GM19239 (cell line): ENCODE measurements at regions not wholly inside any gene's neighbourhood (a gene's known extent, or its start where the extent isn't known, plus 50 kb on each side); places are given as distances from the start of the nearest gene placed in this dataset.
"Not testable (repeated sequence)": the region's sequence is repeated elsewhere in the genome, so short reads cannot be mapped to it uniquely, and the experiment has no call there.

ENCODE experiments used
- DNase-seq: peaks from one replicate; pipeline ENCODE4 v3.0.0; 2011; ENCODE audit warnings: low spot score; ENCODE audit not compliant: insufficient read length
- FAIRE-seq: peaks from 2 replicates; lab custom pipeline; 2011; peaks lifted over from hg19 to GRCh38; lab: Jason Lieb, UNC

DNA sequence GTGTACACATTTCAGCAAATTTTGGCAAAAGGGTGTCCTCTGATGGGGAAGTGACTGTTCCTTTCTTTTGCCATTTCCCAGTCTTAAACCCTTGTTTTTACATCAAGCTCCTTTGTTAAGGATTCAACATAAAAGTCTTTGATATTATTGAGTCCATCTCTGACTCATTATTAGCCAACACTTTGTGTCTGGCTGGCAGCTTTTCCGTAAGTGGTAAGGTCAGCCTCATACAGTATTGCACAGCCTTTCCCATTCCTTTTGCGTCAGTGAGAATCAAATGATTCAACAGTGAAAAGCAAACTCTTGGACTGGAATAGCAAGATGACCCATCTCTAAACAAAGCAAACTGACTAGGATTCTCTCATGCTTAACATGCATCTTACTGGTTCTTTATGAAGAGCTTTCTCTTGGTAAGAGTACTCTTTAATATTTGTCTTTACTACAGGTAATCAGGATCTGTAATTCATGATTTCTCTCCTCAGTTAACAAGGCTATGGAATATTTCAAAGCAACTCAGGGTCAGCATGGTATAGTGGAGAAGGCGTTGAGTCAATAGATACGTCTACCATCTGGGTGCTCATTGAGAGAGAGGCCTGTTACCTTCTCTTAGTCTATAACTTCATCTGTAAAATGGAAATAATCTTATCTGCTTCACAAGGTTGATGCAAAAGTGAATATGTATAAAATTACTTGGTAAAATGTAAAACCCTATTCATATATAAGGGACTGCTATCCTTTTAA is 183.6 kb downstream of the PRL start:
- FAIRE-seq (no peak), DNase-seq (no peak)

DNA sequence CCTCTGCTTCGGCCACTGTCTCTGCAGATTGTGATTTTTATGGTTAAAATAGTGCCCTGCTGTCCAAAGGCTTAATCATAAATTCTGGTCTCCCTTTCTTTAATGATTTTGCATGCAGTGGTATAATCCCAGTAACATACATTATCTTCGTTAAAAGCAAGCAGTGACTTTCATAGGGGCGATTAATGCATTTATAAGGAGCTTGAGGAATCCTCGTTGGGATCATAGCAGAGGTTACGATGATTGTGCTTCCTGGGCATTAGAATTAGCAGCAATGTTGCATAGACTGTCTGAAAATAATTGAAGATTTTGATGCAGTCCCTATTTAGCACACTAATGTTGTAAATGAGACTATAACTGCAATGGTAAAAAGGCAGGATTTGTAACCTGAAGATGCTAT is 181.3 kb downstream of the PRL start:
- DNase-seq (no peak), FAIRE-seq (no peak)

DNA sequence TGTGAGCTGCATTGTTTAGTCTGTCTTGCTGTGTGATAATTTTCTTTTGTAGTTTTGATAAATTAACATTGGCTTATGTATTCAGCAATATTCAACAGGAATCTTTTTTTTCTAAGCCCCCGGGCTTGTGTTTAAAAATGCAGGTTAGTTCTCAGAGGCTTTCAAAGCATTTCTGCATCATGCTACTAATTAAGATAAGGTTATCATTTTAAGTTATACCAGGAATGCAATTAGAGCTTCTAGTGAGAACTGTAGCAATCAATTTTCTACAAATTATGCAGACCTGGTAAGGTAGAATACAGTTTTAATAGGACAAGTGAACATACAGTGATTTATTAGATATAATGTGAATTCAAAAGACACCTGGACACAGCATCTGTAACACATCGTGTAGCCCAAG is 179.2 kb downstream of the PRL start:
- FAIRE-seq (no peak), DNase-seq (no peak)

DNA sequence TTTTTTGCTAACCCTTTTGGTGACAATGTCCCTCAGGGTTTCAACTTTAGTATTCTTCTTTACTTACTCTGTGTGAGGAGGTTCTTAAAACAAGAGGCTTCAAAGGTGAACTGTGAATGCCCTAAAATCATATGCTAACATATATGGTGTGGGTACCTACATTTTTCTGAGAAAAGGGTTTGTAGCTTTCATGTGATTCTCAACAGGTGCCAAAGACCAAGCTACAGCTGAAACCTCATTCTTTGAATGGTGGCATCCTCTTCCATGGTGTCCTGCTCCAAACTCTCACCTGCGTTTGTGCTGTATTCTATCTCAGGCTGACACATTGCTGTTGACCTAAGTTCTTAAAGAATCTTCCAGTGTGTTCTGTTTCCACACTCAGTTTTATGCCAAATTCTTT is 177.3 kb downstream of the PRL start:
- no peak for FAIRE-seq
- no peak for DNase-seq

DNA sequence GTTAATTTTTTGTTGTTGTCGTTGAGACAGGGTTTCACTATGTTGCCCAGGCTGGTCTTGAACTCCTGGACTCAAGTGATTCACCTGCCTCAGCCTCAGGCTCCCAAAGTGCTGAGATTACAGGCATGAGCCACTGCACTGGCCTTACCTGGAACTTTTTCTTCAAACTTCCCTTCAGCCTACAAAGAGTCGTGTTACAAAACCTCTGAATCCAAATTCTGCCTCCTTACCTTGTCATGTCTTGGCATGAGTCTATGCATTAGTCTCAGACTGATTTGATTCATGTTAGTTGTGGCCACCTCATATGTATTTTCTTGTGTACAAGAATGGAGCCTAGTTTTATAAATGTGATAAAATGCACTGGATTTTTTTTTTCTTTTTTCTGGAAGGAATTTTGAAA is 172.1 kb downstream of the PRL start:
- FAIRE-seq, result no peak
- no peak for DNase-seq

DNA sequence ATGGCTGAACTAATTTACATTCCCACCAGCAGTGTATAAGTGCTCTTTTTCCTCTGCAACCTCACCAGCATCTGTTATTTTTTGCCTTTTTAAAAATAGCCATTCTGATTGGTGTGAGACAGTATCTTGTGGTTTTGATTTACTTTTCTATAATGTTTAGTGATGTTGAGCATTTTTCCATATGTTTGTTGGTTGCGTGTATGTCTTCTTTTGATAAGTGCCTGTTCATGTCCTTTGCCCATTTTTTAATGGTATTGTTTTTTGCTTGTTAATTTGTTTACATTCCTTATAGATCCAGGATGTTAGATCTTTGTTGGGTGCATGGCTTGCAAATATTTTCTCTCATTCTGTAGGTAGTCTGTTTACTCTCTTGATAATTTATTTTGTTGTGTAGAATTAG is 169.9 kb downstream of the PRL start:
- no peak for DNase-seq
- FAIRE-seq, result no peak

DNA sequence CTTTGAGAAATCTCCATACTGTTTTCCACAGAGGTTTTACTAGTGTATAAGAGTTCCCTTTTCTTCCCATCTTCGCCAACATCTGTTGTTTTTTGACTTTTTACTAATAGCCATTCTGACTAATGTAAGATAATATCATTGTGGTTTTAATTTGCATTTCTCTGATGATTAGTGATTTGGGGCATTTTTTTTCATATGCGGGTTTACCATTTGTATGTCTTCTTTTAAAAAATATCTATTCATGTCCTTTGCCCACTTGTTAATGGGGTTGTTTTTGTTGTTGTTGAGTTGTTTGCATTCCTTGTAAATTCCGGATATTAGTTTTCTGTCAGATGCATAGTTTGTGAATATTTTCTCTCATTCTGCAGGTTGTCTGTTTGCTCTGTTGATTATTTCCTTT is 167.1 kb downstream of the PRL start:
- FAIRE-seq (no peak), DNase-seq (no peak)

DNA sequence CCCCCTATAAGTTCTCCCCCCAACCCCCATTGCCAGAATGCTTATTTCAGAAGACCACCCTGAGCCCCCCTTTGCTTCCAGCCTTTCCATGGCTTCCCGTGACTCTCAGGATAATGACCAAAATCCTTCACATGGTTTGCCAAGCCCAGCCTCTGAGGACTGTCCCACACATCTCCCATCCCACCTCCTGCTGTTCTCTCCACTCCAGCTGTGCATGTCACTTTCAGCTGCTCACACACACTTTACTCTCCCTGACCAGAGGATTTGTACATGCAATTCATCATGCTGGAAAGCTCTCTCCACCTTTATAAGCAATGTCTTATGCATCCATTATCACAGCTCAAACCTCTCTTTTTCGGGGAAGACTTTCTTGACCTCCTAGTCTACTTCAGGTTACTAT is 164.2 kb downstream of the PRL start:
- no peak for DNase-seq
- FAIRE-seq, result no peak

DNA sequence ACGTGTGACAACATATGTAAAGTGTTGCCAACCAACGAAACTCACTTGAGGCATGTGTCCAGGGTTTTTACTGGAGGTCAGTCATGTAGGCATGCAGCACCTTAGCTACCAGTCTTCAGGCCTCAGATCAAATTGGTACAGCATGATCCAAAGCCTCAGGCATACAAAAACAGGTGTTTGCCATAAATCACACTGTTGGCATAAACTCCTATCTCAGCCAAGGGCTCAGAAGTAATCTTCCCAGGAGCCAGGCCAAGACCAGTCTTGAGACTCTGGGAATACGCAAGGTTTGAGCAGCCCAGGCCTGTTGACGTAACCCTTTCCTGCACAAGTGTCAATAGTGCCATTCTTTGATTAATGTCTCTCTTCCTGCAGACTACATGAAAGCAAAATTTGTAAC is 163.5 kb downstream of the PRL start:
- FAIRE-seq, result no peak

DNA sequence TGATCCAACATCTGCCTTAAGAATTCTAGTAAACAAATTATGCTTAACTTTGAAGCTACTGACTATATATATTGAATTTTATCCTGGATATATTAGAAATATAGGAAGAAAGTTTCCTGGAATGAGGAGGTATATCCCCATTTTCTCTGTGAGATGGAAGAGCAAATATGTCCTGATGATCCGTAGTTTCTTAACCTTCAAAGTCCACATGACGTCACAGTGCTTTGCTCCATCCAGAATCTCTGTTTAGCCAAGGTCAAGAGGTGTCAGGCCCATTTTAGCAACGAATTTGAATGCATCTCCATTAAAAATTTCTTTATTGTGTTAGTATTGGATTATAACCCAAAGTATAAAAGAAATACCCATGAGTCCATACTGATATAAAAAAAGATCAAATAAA is 162.5 kb downstream of the PRL start:
- FAIRE-seq, result no peak
- no peak for DNase-seq

More for the DNA sequence above, 163.5 kb downstream of the PRL start:
- DNase-seq, result no peak

DNA sequence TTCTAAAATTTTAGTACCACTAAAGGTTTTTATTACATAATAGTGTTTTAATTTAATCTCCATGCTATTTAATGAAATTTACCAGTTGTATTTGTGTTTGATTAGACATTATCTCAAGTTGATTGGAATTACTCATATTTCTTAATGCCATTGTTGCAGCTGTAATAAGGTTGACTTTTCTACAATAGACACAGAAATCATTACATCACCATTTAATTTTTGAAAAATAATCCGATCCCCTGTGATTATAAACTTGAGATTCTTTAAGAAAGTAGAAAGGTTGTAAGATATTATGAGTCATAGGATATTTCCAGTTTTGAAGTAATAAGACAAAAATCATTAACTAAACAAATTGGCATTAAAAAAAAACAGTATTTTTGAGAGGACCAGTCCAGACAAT is 161.4 kb downstream of the PRL start:
- no peak for FAIRE-seq
- DNase-seq, result no peak

DNA sequence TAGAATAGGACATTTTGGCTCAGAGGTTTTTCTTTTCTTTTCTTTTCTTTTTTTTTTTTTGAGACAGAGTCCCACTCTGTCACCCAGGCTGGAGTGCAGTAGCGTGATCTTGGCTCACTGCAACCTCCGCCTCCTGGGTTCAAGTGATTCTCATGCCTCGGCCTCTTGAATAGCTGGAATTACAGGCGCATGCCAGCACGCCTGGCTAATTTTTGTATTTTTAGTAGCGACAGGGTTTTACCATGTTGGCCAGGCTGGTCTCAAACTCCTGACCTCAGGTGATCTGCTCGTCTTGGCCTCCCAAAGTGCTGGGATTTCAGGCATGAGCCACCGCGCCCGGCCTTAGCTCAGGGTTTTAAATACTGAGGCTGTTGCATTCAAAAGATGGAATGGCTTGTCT is 156.1 kb downstream of the PRL start:
- DNase-seq, FAIRE-seq: not testable (repeated sequence)

DNA sequence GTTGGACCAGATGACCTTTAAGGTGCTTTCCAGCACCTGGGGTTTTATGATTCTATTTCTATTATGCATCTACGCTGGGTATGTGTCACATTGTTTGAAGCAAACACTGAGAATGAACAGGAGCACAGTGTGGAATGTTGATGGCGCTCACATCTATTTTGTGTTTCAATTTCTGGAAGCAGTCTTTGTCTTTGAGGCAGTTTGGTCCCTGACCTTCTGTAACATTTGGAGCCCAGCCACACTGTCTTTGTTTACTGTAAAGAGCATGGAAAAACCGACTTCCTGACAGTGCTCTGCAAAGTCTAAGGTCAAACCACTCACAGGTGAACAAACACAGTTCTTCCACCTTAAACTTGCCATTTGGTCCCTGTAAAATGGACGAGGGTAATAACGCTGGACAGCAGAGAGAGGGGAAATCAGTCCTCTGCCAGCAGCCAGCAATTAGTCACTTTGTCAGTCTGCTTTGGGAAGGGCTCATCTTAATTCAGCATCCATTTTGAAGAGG is 155.5 kb downstream of the PRL start:
- FAIRE-seq (no peak), DNase-seq (no peak)

DNA sequence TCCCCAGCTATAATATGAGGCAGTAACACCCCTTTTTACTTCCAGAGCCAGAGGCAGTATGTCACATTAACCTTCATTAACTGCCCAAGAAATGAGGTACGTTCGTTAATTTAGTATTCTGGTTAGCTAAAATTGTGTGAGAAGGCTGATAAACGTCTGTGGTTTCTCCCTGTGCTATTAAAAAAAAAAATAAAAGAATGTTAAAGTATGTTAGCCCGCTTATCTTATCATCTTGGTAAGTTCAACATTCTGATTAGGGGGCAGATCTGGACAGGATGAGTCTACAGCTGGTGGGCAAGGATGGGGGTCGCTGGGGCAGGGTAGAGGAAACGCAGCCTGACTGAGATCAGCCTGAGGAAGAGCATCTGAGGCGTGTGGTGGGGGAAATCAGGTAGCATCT is 154.0 kb downstream of the PRL start:
- DNase-seq (no peak), FAIRE-seq (no peak)

DNA sequence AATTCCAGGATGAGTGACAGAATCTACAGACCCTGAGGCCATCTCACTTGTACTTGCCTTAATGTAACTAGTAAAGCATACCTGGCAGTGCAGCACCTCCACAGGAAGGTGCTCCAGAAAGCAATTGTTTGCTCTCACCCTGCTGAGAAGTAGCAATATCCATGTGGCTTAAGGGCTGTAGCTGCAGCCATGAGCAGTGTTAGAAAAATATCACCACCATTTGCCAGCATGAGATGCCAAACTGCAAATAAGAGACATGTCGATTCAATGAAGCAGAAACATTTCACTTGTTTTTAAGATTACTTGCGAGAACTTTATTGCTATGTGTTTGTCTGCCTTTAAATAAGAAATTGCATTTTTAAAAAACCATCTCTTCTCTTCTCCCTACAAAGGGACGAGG is 151.5 kb downstream of the PRL start:
- no peak for FAIRE-seq

DNA sequence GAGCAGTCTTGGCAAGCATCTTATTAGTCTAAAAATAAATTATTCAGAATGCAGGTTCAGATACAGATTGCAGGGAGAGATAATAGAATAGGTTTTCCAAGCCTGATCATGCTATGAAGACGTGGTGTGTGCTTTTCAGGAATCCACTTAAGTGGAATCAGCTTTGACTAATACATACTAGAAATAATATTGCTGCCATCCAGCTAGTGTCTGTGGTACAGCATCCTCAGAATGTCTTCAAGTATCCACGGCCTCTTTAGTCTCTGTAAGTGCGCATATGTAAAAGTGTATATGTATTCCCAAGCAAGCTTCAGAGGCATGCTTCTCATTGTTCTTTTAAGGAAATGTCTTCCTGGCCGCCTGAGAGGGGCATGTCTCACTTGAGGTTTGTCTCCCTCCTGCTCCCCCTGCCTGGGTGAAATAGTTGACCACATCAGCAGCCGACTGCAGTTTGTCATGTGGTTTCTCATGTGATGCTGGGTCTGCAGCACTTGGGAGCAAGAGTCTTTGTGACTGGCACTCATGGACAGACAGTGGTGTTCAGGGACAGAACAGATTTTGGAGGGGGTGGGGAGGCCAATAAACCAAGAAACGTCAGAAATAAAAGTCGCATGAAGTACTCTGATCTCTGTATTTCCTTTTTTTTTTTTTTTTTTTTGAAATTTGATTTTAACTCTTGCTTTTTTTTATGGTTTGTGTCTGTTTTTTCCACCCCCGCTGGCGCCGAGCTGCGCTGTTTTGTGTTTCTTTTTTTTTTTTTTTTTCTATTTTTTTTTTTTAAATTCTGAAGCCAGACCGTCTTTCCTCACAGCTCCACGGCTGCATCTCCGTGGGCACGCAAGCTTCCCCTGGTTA is 150.8 kb downstream of the PRL start:
- FAIRE-seq, result no peak
- no peak for DNase-seq

More for the DNA sequence above, 151.5 kb downstream of the PRL start:
- DNase-seq, result no peak

DNA sequence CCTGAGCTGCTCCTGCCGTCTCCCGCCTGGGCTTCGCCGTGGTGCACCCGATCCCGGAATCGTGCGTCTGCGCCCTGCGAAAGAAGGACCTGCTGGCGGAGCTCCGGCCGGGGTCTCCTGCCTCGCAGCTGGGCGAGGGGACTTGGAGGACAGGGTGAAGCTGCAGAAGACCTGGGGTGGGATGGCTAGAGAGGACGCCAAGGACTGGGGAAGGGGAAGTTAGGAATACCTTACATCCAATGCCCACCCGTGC is 150.2 kb downstream of the PRL start:
- DNase-seq, result no peak
- no peak for FAIRE-seq

DNA sequence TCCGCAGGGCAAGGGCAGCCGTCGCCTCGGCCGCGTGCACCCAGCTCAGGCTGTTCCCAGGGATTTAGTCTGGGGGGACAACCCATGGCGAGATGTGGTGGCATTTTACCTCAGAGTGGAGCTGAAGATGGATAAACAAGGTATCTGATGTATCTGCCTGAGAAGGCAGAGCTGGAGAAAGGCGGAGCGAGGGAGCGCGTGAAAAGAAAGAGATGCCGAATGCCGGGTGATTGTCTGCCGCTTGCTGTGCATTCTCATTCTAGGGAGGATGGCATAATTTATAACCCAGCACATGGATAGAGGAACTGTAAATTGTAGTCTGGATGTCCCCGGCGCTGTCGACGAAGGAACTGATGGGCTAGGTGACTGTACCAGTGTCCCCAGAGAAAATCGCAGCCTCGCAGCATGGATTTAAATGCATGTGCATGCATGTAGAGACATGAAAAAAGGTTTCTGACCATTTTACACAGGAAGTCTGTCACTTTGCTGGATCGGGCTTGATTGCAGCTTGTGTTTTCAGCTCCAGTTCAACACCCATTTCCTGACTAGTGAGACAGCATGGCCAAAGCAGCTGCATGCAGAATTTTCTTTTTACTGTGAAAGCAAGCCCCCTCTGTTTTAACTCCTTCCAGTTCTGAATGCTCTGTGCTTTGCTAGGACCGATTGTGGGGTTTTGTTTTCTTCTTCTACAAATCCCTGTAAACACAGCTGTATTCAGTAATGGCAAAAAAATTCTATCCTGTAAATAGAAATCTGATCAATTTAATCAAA is 149.7 kb downstream of the PRL start:
- FAIRE-seq (no peak), DNase-seq (no peak)

DNA sequence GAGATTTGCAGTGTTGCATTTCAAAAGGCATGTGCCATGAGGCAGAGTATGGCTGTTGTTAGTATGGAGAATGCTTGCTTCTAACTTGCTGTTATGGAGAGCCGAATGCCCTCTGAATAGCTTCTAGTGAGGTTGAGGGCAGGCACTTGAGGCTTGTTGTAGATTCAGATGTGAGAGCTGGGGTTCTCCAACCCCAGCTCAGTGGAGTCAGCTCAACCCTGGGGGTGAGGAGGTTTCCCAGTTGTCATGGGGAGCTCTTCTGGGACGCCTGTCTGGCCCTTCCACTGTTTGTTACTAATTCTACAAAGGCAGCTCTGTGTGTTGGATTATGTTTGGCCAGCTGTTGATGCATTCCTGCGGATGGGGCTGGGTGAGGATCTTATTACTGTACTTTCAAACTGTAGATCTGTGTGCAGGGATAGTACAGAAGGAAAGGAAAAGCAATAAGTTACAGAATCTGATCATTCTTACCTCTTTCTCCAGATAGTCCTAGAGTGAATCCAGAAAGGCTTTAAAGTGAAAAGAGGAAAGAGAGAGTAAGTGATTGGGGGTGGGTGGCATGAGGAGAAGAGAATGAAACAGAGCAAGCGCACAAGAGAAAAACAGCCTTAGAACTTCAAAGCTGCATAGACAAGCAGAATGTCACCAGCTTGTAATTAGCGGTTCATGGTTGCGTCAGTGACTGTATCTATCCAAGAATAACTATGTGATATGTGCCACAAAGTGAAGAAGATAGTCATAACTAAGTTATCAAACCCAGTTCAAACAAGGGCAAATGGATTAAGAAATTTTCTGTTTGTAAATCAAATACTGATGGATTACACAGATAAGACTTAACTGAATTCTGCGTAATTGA is 148.7 kb downstream of the PRL start:
- FAIRE-seq (no peak), DNase-seq (no peak)

DNA sequence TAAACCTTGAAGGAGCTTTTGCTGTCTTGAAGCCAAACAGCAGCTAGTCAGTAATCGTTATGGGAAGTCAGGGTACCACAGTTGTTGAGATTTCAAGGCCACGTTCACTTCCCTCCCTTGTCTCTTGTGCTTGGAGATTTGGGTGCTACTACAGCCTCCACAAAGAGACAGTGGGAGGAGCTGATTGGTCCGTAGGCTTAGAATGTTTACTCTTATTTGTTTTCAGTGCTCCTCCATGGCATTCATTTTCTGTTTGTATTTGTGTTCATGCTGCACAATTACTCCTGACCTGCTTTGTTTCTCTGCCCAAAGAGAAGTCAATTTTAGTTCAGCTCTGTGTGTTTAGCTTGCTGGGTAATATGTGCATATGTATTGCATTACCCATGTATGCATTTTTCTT is 147.7 kb downstream of the PRL start:
- FAIRE-seq (no peak), DNase-seq (no peak)
